GM12892 (cell line): ENCODE measurements at regions not wholly inside any gene's neighbourhood (a gene's known extent, or its start where the extent isn't known, plus 50 kb on each side); places are given as distances from the start of the nearest gene placed in this dataset.

Source experiments
- POLR2A ChIP-seq: IDR thresholded peaks from 2 replicates; pipeline ENCODE4 v1.6.1; 2011; ENCODE audit warnings: low read depth, low read length, control low read depth
- POLR2AphosphoS5 ChIP-seq: IDR thresholded peaks from 2 replicates; pipeline ENCODE4 v1.6.1; 2011; ENCODE audit warnings: low read depth, low read length, control low read depth

- TF ChIP-seq POLR2A (no peak), POLR2AphosphoS5 (no peak)
These were observed 406.7 kb downstream of the CD83 start for GRCh38 chr6:14524319-14524718.
